ENCODE measurements at regions not wholly inside any gene's neighbourhood (a gene's known extent, or its start where the extent isn't known, plus 50 kb on each side); places are given as distances from the start of the nearest gene placed in this dataset.

- TF ChIP-seq, protein P1, sequence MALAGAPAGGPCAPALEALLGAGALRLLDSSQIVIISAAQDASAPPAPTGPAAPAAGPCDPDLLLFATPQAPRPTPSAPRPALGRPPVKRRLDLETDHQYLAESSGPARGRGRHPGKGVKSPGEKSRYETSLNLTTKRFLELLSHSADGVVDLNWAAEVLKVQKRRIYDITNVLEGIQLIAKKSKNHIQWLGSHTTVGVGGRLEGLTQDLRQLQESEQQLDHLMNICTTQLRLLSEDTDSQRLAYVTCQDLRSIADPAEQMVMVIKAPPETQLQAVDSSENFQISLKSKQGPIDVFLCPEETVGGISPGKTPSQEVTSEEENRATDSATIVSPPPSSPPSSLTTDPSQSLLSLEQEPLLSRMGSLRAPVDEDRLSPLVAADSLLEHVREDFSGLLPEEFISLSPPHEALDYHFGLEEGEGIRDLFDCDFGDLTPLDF (CRISPR knock-in tag; IDR thresholded peaks at IDR 0.05): no peak
- TF ChIP-seq NR2C2 (CRISPR knock-in tag; IDR thresholded peaks at IDR 0.05): no peak
- no peak for TF ChIP-seq ZNF512 (CRISPR knock-in tag; IDR thresholded peaks at IDR 0.05; ENCODE audit: borderline replicate concordance)
- TF ChIP-seq NFE2L1 (CRISPR knock-in tag; IDR thresholded peaks at IDR 0.05): no peak
- TF ChIP-seq CTCF (IDR thresholded peaks at IDR 0.05): no peak
- TF ChIP-seq GTF2I (CRISPR knock-in tag; conservative IDR thresholded peaks at IDR 0.05): no peak
Measured at GRCh38 chr10:59479426-59479825, 117.1 kb upstream of the FAM13C start.
